Peyer's patch (tissue), 4 donors: ENCODE measurements at regions not wholly inside any gene's neighbourhood (a gene's known extent, or its start where the extent isn't known, plus 50 kb on each side); places are given as distances from the start of the nearest gene placed in this dataset.

Experiments used
- DNase-seq, 3 donors: peaks; one replicate each; pipeline ENCODE4 v3.0.0-alpha.2; 2017 to 2019
- H3K27ac ChIP-seq, 4 donors: fragments of 200-600 bp; sonication (generic); one replicate each; pipeline ENCODE4 v1.5.1; 2016 to 2019
- H3K27me3 ChIP-seq, 2 donors: fragments of 200-600 bp; sonication (generic); one replicate each; pipeline ENCODE4 v1.5.1; 2019
- H3K36me3 ChIP-seq, 3 donors: fragments of 200-600 bp; sonication (generic); one replicate each; pipeline ENCODE4 v1.5.1; 2016 to 2019
- H3K4me1 ChIP-seq, 4 donors: fragments of 200-600 bp; sonication (generic); one replicate each; pipeline ENCODE4 v1.5.1; 2016 to 2019
- H3K4me3 ChIP-seq, 4 donors: fragments of 200-600 bp; sonication (generic); 1 replicate in 3 of 4; 2 replicates in 1 of 4; pipeline ENCODE4 v1.5.1; 2016 to 2019; ENCODE audit warnings: mild to moderate bottlenecking in 1 of 4
- H3K9me3 ChIP-seq, 4 donors: fragments of 200-600 bp; sonication (generic); one replicate each; pipeline ENCODE4 v1.5.1; 2016 to 2019; ENCODE audit warnings: mild to moderate bottlenecking in 1 of 4
- CTCF ChIP-seq, 6 experiments: fragments of 450-650 bp in 4 of 6; fragments of 200-600 bp in 2 of 6; sonication (generic) in 1 of 6; IDR thresholded peaks; one replicate each; pipeline ENCODE4 v1.5.1; 2017 to 2019; ENCODE audit warnings: antibody characterized with exemption in 6 of 6, mild to moderate bottlenecking in 3 of 6, moderate library complexity in 1 of 6
- POLR2A ChIP-seq, 2 donors: fragments of 450-650 bp; IDR thresholded peaks; one replicate each; pipeline ENCODE4 v1.5.1; 2017; ENCODE audit warnings: antibody characterized with exemption in 2 of 2, mild to moderate bottlenecking in 2 of 2, moderate library complexity in 2 of 2

DNA sequence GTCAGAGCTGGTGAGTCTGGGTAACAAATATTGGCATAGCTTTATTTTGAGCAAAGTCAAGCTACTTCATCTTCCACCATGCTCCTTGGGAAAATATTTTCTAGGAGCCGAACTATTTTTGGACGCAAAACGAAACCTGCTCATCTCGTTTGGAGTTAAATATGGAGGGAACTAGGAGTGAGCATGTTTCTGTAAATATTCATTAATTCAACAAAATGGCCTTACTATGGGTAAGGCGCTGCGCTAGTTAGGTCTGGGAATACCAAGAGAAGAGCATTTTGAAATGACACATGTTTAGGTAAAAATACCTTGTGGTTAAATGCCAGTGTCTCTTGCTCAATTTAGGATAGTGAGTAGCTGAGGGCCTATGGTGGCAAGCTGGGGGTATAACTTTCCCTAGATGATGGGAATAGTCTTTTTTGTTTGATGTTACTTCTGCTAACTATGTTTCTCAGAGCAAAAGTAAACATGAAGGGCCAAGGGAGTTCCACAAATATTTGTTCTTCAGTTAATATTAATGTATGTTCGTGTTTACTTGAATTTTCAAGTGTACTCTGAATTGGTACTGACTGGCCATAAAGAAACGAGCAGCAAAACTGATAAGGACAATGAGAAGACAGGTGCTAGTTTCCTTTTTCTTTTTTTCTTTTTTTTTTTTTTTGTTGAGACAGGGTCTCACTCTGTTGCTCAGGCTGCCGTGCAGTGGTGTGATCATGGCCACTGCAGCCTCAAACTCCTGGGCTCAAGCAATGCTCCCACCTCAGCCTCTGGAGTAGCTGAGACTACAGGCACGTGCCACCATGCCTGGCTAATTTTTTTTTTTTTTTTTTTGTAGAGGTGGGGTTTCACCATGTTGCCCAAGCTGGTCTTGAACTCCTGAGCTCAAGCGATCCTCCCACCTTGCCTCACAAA is 77.7 kb downstream of the MAP1LC3B2 start:
- Histone ChIP-seq H3K4me1 (peaks cover 0 to 5% (median 0%) of the 10 kb centered on the region in 4 donors), H3K27ac (no peak overlapping the region), H3K36me3 (no peaks in the 10 kb centered on the region), H3K4me3 (no peak overlapping the region), H3K27me3 (no peaks in the 10 kb centered on the region), H3K9me3 (no peaks in the 10 kb centered on the region)
- no peak for DNase-seq
- TF ChIP-seq POLR2A (IDR thresholded peaks at IDR 0.05) = no peak
- TF ChIP-seq CTCF (IDR thresholded peaks at IDR 0.05) = no peak

DNA sequence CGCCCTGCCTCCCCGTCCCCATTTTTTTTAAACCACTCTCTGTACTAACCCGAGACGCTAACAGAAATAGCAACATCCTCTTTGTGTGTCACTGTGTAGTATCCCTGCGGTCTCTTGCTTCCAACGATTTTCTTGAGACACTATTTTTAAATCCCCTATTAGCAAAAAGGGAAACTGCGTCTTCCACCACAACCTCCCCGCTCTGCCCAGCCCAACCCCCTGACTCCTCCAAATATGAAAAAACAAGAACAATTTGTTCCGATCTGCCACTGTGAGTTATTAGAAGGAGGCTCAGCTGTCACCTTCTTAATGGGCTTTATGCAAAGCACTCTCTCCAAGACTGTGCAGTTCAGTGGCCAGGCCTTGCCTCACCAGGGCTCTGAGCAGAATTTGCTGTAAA is 76.3 kb downstream of the MAP1LC3B2 start:
- no peak for TF ChIP-seq CTCF (IDR thresholded peaks at IDR 0.05)
- no peak for TF ChIP-seq POLR2A (IDR thresholded peaks at IDR 0.05)
- Histone ChIP-seq H3K27ac (no peak overlapping the region), H3K36me3 (no peaks in the 10 kb centered on the region), H3K9me3 (no peaks in the 10 kb centered on the region), H3K27me3 (no peaks in the 10 kb centered on the region), H3K4me1 (peaks cover 0 to 5% (median 0%) of the 10 kb centered on the region in 4 donors), H3K4me3 (no peak overlapping the region)
- peak in 1 of 3 donors; percentile 26 for DNase-seq

GRCh38 chr12:116633476-116633875 is 74.3 kb downstream of the MAP1LC3B2 start:
- no peak for TF ChIP-seq CTCF (IDR thresholded peaks at IDR 0.05)
- TF ChIP-seq POLR2A (IDR thresholded peaks at IDR 0.05) = no peak
- Histone ChIP-seq H3K27ac (no peak overlapping the region), H3K4me3 (no peak overlapping the region), H3K4me1 (peaks cover 0 to 5% (median 0%) of the 10 kb centered on the region in 4 donors), H3K36me3 (no peaks in the 10 kb centered on the region), H3K27me3 (no peaks in the 10 kb centered on the region), H3K9me3 (no peaks in the 10 kb centered on the region)
- DNase-seq = no peak

DNA sequence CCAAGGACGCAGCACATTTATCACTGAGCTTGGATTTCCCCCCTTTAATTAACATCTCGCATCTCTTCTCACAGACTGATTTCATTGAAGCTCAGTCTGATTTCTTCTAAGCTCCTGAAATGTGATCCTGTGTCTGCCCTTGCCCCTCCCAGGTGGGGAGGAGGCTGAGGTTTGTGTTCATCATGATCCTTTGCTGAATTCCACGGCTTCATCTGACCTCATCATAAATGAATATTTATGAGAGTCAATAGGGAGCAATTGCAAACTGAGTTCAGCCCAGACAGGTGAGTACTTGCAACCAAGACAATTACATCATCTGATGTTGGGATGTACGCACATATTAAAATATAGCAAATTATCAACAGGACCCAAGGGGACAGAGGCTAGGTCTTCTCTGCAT is 72.4 kb downstream of the MAP1LC3B2 start:
- no peak for DNase-seq
- no peaks in the 10 kb centered on the region for H3K27me3 ChIP-seq
- TF ChIP-seq CTCF (IDR thresholded peaks at IDR 0.05) (no peak), POLR2A (IDR thresholded peaks at IDR 0.05) (no peak)
- H3K27ac ChIP-seq = no peak overlapping the region
- H3K36me3 ChIP-seq = no peaks in the 10 kb centered on the region
- H3K4me3 ChIP-seq = no peak overlapping the region
- H3K9me3 ChIP-seq = no peaks in the 10 kb centered on the region
- peaks cover 0 to 2% (median 0%) of the 10 kb centered on the region in 4 donors for H3K4me1 ChIP-seq

- H3K9me3 ChIP-seq = no peaks in the 10 kb centered on the region
- TF ChIP-seq POLR2A (IDR thresholded peaks at IDR 0.05) (no peak), CTCF (IDR thresholded peaks at IDR 0.05) (no peak)
- no peaks in the 10 kb centered on the region for H3K27me3 ChIP-seq
- no peaks in the 10 kb centered on the region for H3K4me1 ChIP-seq
- no peaks in the 10 kb centered on the region for H3K36me3 ChIP-seq
- DNase-seq = no peak
- H3K27ac ChIP-seq = no peak overlapping the region
- H3K4me3 ChIP-seq = no peak overlapping the region
These were observed 71.6 kb downstream of the MAP1LC3B2 start for GRCh38 chr12:116630762-116631161.
